WTC11 (cell line): ENCODE measurements at regions not wholly inside any gene's neighbourhood (a gene's known extent, or its start where the extent isn't known, plus 50 kb on each side); places are given as distances from the start of the nearest gene placed in this dataset.

Source experiments
- ATAC-seq: fragments of 200-7000 bp; cut with Tn5 transposase; 2 replicates; pipeline ENCODE4 v1.10.0; 2021; ENCODE audit warnings: mild to moderate bottlenecking, moderate library complexity
- CTCF ChIA-PET: fragments of 300-600 bp; sonication (Branson Sonifier 250); formaldehyde crosslinking; loops from one replicate; lab custom pipeline; 2021; ENCODE audit warnings: antibody characterized with exemption; lab: Charles Lee
- POLR2A ChIA-PET: fragments of 350-600 bp; sonication (Branson Sonifier 250); formaldehyde crosslinking; loops from one replicate; lab custom pipeline; 2021; ENCODE audit warnings: antibody characterized with exemption; lab: Charles Lee
- DNase-seq: peaks from one replicate; pipeline ENCODE4 v3.0.0; 2021; ENCODE audit warnings: low spot score
- H3K27ac Mint-ChIP-seq: 2 replicates; pipeline ENCODE4 v1.8.0; 2021; ENCODE audit warnings: mixed read lengths
- H3K27me3 Mint-ChIP-seq: 2 replicates; pipeline ENCODE4 v1.8.0; 2021; ENCODE audit warnings: low read depth, mild to moderate bottlenecking, moderate library complexity, mixed read lengths
- H3K36me3 Mint-ChIP-seq: 2 replicates; pipeline ENCODE4 v1.8.0; 2021; ENCODE audit warnings: mixed read lengths
- H3K4me1 Mint-ChIP-seq: 2 replicates; pipeline ENCODE4 v1.8.0; 2022; ENCODE audit warnings: mixed read lengths
- H3K4me3 Mint-ChIP-seq: 2 replicates; pipeline ENCODE4 v1.8.0; 2021; ENCODE audit warnings: mild to moderate bottlenecking, moderate library complexity, mixed read lengths
- H3K9me3 Mint-ChIP-seq: 2 replicates; pipeline ENCODE4 v1.8.0; 2021; ENCODE audit warnings: mixed read lengths
- AR ChIP-seq: fragments of 250-450 bp; sonication (Bioruptor Pico); IDR thresholded peaks from 2 replicates; pipeline ENCODE4 v1.9.0; 2021; ENCODE audit warnings: mild to moderate bottlenecking
- CREB1 ChIP-seq: sonication (generic); formaldehyde crosslinking; IDR thresholded peaks from 2 replicates; pipeline ENCODE4 v1.8.0; 2023; ENCODE audit warnings: mild to moderate bottlenecking, missing genetic modification reagents
- FOXJ3 ChIP-seq: sonication (generic); formaldehyde crosslinking; IDR thresholded peaks from 2 replicates; pipeline ENCODE4 v1.9.0; 2021; ENCODE audit warnings: missing genetic modification reagents, mild to moderate bottlenecking, borderline replicate concordance
- FOXK1 ChIP-seq: sonication (generic); formaldehyde crosslinking; IDR thresholded peaks from 2 replicates; pipeline ENCODE4 v1.8.0; 2022; ENCODE audit warnings: mild to moderate bottlenecking, moderate library complexity, missing genetic modification reagents
- FOXP1 ChIP-seq: sonication (generic); formaldehyde crosslinking; IDR thresholded peaks from 2 replicates; pipeline ENCODE4 v1.8.0; 2022; ENCODE audit warnings: missing genetic modification reagents, mild to moderate bottlenecking, moderate library complexity, borderline replicate concordance
- NFATC4 ChIP-seq: fragments of 250-450 bp; sonication (Bioruptor Pico); IDR thresholded peaks from 2 replicates; pipeline ENCODE4 v1.9.0; 2021; ENCODE audit warnings: mild to moderate bottlenecking
- NR2C2 ChIP-seq: sonication (generic); formaldehyde crosslinking; IDR thresholded peaks from 2 replicates; pipeline ENCODE4 v1.8.0; 2022; ENCODE audit warnings: mild to moderate bottlenecking, missing genetic modification reagents
- PRRX2 ChIP-seq: fragments of 250-450 bp; sonication (Bioruptor Pico); IDR thresholded peaks from 2 replicates; pipeline ENCODE4 v1.8.0; 2021; ENCODE audit warnings: mild to moderate bottlenecking
- STAT6 ChIP-seq: sonication (generic); formaldehyde crosslinking; conservative IDR thresholded peaks from 2 replicates; pipeline ENCODE4 v1.8.1; 2023; ENCODE audit warnings: mild to moderate bottlenecking, low read depth, missing genetic modification reagents, moderate library complexity
- ZNF219 ChIP-seq: sonication (generic); formaldehyde crosslinking; IDR thresholded peaks from 2 replicates; pipeline ENCODE4 v1.8.0; 2023; ENCODE audit warnings: missing genetic modification reagents, mild to moderate bottlenecking, borderline replicate concordance
- ZNF317 ChIP-seq: sonication (generic); formaldehyde crosslinking; IDR thresholded peaks from 2 replicates; pipeline ENCODE4 v1.8.1; 2023; ENCODE audit warnings: low read depth, mild to moderate bottlenecking, moderate library complexity, missing genetic modification reagents, borderline replicate concordance
- ZNF423 ChIP-seq: fragments of 250-450 bp; sonication (Bioruptor Pico); IDR thresholded peaks from 2 replicates; pipeline ENCODE4 v2.1.2; 2022; ENCODE audit warnings: mild to moderate bottlenecking, moderate library complexity
- TF ChIP-seq, protein P1 (sequence below): fragments of 250-450 bp; sonication (Bioruptor Pico); IDR thresholded peaks from 2 replicates; pipeline ENCODE4 v2.1.2; 2022; ENCODE audit warnings: mild to moderate bottlenecking, moderate library complexity
- TF ChIP-seq, protein P2 (sequence below): sonication (generic); formaldehyde crosslinking; IDR thresholded peaks from 2 replicates; pipeline ENCODE4 v1.8.1; 2023; ENCODE audit warnings: mild to moderate bottlenecking, missing genetic modification reagents, borderline replicate concordance
- TF ChIP-seq, protein P3 (sequence below): fragments of 250-450 bp; sonication (Bioruptor Pico); IDR thresholded peaks from 2 replicates; pipeline ENCODE4 v1.9.0; 2021; ENCODE audit warnings: mild to moderate bottlenecking
- TF ChIP-seq, protein P4 (sequence below): fragments of 250-450 bp; sonication (Bioruptor Pico); IDR thresholded peaks from 2 replicates; pipeline ENCODE4 v1.9.0; 2021; ENCODE audit warnings: mild to moderate bottlenecking, borderline replicate concordance
- TF ChIP-seq, protein P5 (sequence below): fragments of 200-600 bp; IDR thresholded peaks from 2 replicates; pipeline ENCODE4 v1.8.0; 2022; ENCODE audit warnings: antibody characterized with exemption
- TF ChIP-seq, protein P6 (sequence below): sonication (generic); formaldehyde crosslinking; conservative IDR thresholded peaks from 2 replicates; pipeline ENCODE4 v1.8.1; 2022; ENCODE audit warnings: mild to moderate bottlenecking, missing genetic modification reagents

DNA sequence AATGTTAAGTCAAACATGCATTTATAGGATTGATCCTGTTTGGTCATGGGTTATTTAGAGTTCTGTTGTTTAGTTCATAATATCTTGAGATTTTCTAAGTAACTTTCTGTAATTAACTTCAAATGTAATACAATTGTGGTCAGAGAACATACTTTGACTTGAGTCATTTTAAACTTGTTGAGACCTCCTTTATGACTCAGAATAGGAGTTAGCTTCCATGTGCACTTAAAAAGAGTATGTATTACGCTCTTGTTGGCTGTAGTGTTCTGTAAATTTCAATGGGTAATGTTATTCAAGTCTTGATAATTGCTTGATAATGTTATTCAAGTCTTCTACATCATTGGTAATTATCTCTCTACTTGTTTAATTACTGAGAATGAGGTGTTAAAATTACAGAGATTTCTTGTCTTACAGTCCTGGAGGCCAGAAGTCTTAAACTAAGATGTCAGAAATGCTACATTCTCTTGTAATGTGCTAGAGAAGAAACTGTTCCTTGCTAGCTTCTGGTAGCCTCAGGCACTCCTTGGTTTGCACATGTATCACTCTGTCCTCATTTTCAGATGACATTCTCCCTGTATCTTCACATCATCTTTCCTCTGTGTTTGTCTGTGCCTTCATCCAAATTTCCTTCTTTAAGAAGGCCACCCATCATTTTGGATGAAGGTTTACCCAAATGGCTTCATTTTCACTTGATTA lies 197.3 kb downstream of the TMTC3 start (continued):
- TF ChIP-seq, protein P1, sequence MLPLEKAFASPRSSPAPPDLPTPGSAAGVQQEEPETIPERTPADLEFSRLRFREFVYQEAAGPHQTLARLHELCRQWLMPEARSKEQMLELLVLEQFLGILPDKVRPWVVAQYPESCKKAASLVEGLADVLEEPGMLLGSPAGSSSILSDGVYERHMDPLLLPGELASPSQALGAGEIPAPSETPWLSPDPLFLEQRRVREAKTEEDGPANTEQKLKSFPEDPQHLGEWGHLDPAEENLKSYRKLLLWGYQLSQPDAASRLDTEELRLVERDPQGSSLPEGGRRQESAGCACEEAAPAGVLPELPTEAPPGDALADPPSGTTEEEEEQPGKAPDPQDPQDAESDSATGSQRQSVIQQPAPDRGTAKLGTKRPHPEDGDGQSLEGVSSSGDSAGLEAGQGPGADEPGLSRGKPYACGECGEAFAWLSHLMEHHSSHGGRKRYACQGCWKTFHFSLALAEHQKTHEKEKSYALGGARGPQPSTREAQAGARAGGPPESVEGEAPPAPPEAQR (CRISPR knock-in tag): no peak
- TF ChIP-seq, protein P2, sequence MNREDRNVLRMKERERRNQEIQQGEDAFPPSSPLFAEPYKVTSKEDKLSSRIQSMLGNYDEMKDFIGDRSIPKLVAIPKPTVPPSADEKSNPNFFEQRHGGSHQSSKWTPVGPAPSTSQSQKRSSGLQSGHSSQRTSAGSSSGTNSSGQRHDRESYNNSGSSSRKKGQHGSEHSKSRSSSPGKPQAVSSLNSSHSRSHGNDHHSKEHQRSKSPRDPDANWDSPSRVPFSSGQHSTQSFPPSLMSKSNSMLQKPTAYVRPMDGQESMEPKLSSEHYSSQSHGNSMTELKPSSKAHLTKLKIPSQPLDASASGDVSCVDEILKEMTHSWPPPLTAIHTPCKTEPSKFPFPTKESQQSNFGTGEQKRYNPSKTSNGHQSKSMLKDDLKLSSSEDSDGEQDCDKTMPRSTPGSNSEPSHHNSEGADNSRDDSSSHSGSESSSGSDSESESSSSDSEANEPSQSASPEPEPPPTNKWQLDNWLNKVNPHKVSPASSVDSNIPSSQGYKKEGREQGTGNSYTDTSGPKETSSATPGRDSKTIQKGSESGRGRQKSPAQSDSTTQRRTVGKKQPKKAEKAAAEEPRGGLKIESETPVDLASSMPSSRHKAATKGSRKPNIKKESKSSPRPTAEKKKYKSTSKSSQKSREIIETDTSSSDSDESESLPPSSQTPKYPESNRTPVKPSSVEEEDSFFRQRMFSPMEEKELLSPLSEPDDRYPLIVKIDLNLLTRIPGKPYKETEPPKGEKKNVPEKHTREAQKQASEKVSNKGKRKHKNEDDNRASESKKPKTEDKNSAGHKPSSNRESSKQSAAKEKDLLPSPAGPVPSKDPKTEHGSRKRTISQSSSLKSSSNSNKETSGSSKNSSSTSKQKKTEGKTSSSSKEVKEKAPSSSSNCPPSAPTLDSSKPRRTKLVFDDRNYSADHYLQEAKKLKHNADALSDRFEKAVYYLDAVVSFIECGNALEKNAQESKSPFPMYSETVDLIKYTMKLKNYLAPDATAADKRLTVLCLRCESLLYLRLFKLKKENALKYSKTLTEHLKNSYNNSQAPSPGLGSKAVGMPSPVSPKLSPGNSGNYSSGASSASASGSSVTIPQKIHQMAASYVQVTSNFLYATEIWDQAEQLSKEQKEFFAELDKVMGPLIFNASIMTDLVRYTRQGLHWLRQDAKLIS (CRISPR knock-in tag): no peak
- TF ChIP-seq FOXJ3 (CRISPR knock-in tag): no peak
- TF ChIP-seq NR2C2 (CRISPR knock-in tag): no peak
- TF ChIP-seq, protein P3, sequence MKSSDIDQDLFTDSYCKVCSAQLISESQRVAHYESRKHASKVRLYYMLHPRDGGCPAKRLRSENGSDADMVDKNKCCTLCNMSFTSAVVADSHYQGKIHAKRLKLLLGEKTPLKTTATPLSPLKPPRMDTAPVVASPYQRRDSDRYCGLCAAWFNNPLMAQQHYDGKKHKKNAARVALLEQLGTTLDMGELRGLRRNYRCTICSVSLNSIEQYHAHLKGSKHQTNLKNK (CRISPR knock-in tag): no peak
- TF ChIP-seq, protein P4, sequence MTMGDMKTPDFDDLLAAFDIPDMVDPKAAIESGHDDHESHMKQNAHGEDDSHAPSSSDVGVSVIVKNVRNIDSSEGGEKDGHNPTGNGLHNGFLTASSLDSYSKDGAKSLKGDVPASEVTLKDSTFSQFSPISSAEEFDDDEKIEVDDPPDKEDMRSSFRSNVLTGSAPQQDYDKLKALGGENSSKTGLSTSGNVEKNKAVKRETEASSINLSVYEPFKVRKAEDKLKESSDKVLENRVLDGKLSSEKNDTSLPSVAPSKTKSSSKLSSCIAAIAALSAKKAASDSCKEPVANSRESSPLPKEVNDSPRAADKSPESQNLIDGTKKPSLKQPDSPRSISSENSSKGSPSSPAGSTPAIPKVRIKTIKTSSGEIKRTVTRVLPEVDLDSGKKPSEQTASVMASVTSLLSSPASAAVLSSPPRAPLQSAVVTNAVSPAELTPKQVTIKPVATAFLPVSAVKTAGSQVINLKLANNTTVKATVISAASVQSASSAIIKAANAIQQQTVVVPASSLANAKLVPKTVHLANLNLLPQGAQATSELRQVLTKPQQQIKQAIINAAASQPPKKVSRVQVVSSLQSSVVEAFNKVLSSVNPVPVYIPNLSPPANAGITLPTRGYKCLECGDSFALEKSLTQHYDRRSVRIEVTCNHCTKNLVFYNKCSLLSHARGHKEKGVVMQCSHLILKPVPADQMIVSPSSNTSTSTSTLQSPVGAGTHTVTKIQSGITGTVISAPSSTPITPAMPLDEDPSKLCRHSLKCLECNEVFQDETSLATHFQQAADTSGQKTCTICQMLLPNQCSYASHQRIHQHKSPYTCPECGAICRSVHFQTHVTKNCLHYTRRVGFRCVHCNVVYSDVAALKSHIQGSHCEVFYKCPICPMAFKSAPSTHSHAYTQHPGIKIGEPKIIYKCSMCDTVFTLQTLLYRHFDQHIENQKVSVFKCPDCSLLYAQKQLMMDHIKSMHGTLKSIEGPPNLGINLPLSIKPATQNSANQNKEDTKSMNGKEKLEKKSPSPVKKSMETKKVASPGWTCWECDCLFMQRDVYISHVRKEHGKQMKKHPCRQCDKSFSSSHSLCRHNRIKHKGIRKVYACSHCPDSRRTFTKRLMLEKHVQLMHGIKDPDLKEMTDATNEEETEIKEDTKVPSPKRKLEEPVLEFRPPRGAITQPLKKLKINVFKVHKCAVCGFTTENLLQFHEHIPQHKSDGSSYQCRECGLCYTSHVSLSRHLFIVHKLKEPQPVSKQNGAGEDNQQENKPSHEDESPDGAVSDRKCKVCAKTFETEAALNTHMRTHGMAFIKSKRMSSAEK (CRISPR knock-in tag): no peak
- TF ChIP-seq AR (CRISPR knock-in tag): no peak
- TF ChIP-seq PRRX2 (CRISPR knock-in tag): no peak
- TF ChIP-seq ZNF423 (CRISPR knock-in tag): no peak
- TF ChIP-seq FOXK1 (CRISPR knock-in tag): no peak

- ChIA-PET CTCF (no interaction called here), POLR2A (no interaction called here)
- Mint-ChIP-seq H3K27ac (no peak overlapping the region), H3K4me3 (no peak overlapping the region), H3K9me3 (no peaks in the 10 kb centered on the region), H3K4me1 (no peaks in the 10 kb centered on the region), H3K27me3 (no peaks in the 10 kb centered on the region), H3K36me3 (no peaks in the 10 kb centered on the region)
- ATAC-seq (no peak), DNase-seq (no peak)
- TF ChIP-seq FOXP1 (CRISPR knock-in tag) (no peak), ZNF219 (no peak), CREB1 (CRISPR knock-in tag) (no peak), STAT6 (no peak), ZNF317 (CRISPR knock-in tag) (no peak), NFATC4 (CRISPR knock-in tag) (no peak)
- TF ChIP-seq, protein P5, sequence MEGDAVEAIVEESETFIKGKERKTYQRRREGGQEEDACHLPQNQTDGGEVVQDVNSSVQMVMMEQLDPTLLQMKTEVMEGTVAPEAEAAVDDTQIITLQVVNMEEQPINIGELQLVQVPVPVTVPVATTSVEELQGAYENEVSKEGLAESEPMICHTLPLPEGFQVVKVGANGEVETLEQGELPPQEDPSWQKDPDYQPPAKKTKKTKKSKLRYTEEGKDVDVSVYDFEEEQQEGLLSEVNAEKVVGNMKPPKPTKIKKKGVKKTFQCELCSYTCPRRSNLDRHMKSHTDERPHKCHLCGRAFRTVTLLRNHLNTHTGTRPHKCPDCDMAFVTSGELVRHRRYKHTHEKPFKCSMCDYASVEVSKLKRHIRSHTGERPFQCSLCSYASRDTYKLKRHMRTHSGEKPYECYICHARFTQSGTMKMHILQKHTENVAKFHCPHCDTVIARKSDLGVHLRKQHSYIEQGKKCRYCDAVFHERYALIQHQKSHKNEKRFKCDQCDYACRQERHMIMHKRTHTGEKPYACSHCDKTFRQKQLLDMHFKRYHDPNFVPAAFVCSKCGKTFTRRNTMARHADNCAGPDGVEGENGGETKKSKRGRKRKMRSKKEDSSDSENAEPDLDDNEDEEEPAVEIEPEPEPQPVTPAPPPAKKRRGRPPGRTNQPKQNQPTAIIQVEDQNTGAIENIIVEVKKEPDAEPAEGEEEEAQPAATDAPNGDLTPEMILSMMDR: no peak
- TF ChIP-seq, protein P6, sequence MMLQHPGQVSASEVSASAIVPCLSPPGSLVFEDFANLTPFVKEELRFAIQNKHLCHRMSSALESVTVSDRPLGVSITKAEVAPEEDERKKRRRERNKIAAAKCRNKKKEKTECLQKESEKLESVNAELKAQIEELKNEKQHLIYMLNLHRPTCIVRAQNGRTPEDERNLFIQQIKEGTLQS: no peak
Measured at GRCh38 chr12:88339966-88340365, 197.9 kb downstream of the TMTC3 start.
